ENCODE measurements at regions not wholly inside any gene's neighbourhood (a gene's known extent, or its start where the extent isn't known, plus 50 kb on each side); places are given as distances from the start of the nearest gene placed in this dataset.

DNA sequence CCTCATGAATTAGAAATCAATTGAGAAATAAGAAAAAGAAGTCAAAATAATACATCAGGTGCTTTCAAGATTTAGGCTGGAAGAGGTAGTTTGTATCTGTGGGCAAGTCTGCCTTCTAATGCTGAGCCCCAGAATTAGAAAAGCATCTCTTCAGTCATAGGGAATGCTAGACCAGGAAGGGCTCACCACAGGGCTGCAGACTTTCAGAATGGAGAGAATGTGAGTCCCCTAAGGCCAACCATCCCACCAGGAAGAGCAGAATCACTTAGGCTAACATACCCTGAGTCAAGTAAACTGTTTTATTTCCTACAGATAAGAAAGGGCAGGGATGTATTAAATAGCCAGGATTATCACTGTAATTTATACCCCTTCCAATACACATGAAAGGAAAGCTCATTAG, 510.2 kb downstream of the RNF144B start:
- Histone ChIP-seq H2AFZ (ENCODE audit: low read length) (no peak overlapping the region), H3K4me3 (ENCODE audit: low read length) (no peak overlapping the region), H3F3A (ENCODE audit: low read length, unreplicated experiment) (no peaks in the 10 kb centered on the region), H3K4me1 (ENCODE audit: insufficient read depth, low read length) (no peaks in the 10 kb centered on the region), H3K9me2 (replicated peaks; ENCODE audit: low read length) (no peaks in the 10 kb centered on the region), H3K27ac (ENCODE audit: low read length) (no peak overlapping the region), H3K27me3 (ENCODE audit: low read length) (peaks cover 68% of the 10 kb centered on the region), H3K9ac (ENCODE audit: low read length) (no peak overlapping the region), H3K36me3 (ENCODE audit: low read depth, low read length) (no peaks in the 10 kb centered on the region), H3K4me2 (ENCODE audit: low read length) (no peak overlapping the region), H3K79me2 (ENCODE audit: low read length) (no peaks in the 10 kb centered on the region), H3K9me3 (ENCODE audit: low read length) (no peaks in the 10 kb centered on the region), H4K20me1 (ENCODE audit: low read length) (no peaks in the 10 kb centered on the region)
- POLR2A ChIA-PET (ENCODE audit: unreplicated experiment) = no interaction called here
- no peak for DNase-seq
- no peak for ATAC-seq
- CTCF ChIA-PET = no interaction called here
- TF ChIP-seq EZH2 (IDR thresholded peaks at IDR 0.05; ENCODE audit: low read length, unreplicated experiment) (no peak), EZH2phosphoT487 (IDR thresholded peaks at IDR 0.05; ENCODE audit: borderline replicate concordance, low read length) (no peak)
- TF ChIP-seq, protein P1, sequence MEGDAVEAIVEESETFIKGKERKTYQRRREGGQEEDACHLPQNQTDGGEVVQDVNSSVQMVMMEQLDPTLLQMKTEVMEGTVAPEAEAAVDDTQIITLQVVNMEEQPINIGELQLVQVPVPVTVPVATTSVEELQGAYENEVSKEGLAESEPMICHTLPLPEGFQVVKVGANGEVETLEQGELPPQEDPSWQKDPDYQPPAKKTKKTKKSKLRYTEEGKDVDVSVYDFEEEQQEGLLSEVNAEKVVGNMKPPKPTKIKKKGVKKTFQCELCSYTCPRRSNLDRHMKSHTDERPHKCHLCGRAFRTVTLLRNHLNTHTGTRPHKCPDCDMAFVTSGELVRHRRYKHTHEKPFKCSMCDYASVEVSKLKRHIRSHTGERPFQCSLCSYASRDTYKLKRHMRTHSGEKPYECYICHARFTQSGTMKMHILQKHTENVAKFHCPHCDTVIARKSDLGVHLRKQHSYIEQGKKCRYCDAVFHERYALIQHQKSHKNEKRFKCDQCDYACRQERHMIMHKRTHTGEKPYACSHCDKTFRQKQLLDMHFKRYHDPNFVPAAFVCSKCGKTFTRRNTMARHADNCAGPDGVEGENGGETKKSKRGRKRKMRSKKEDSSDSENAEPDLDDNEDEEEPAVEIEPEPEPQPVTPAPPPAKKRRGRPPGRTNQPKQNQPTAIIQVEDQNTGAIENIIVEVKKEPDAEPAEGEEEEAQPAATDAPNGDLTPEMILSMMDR (conservative IDR thresholded peaks at IDR 0.05; ENCODE audit: low read depth, low read length) = no peak
- intact Hi-C loops (cut with micrococcal nuclease) = no loop called here
- BruUV-seq (replicated peaks) = no TSS peak

DNA sequence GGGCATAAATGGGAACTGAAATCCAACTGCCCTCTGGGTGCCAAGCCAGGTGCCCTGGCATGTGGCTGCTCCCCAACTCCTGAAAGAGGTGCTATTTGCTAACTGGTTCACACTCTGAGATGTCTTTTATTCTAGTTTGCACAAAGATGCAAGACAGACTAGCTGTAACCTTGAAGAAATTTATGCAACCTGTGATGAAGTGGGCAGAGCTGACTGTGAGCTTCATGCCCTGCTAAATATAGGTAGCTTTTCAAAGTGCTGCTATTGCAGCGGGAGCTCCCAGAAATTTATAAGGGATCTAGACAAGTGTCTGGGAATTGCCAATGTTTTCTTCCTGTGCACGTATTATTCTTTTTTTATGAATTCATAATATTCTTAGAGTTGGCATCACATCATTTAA, 517.5 kb downstream of the RNF144B start:
- H3K9me3 ChIP-seq (ENCODE audit: low read length) = no peaks in the 10 kb centered on the region
- H2AFZ ChIP-seq (ENCODE audit: low read length) = no peak overlapping the region
- CTCF ChIA-PET = no interaction called here
- H3K27ac ChIP-seq (ENCODE audit: low read length) = no peak overlapping the region
- no peak overlapping the region for H3K4me3 ChIP-seq (ENCODE audit: low read length)
- no peaks in the 10 kb centered on the region for H3K9me2 ChIP-seq (replicated peaks; ENCODE audit: low read length)
- H3K4me1 ChIP-seq (ENCODE audit: insufficient read depth, low read length) = no peaks in the 10 kb centered on the region
- intact Hi-C loops (cut with micrococcal nuclease) = no loop called here
- no peaks in the 10 kb centered on the region for H3F3A ChIP-seq (ENCODE audit: low read length, unreplicated experiment)
- DNase-seq = no peak
- H3K4me2 ChIP-seq (ENCODE audit: low read length) = no peak overlapping the region
- ATAC-seq = no peak
- no peaks in the 10 kb centered on the region for H4K20me1 ChIP-seq (ENCODE audit: low read length)
- H3K79me2 ChIP-seq (ENCODE audit: low read length) = no peaks in the 10 kb centered on the region
- POLR2A ChIA-PET (ENCODE audit: unreplicated experiment) = no interaction called here
- BruUV-seq (replicated peaks) = no TSS peak
- H3K9ac ChIP-seq (ENCODE audit: low read length) = no peak overlapping the region
- H3K36me3 ChIP-seq (ENCODE audit: low read depth, low read length) = no peaks in the 10 kb centered on the region
- TF ChIP-seq, protein P1 (conservative IDR thresholded peaks at IDR 0.05; ENCODE audit: low read depth, low read length) = no peak
- TF ChIP-seq EZH2 (IDR thresholded peaks at IDR 0.05; ENCODE audit: low read length, unreplicated experiment) (no peak), EZH2phosphoT487 (IDR thresholded peaks at IDR 0.05; ENCODE audit: borderline replicate concordance, low read length) (no peak)
- H3K27me3 ChIP-seq (ENCODE audit: low read length) = peaks cover 76% of the 10 kb centered on the region

GRCh38 chr6:18920701-18921100, 533.6 kb downstream of the RNF144B start:
- Histone ChIP-seq H3K9me3 (ENCODE audit: low read length) (no peaks in the 10 kb centered on the region), H3K36me3 (ENCODE audit: low read depth, low read length) (no peaks in the 10 kb centered on the region), H3K4me2 (ENCODE audit: low read length) (no peak overlapping the region), H4K20me1 (ENCODE audit: low read length) (no peaks in the 10 kb centered on the region), H3K4me1 (ENCODE audit: insufficient read depth, low read length) (no peaks in the 10 kb centered on the region), H3K9me2 (replicated peaks; ENCODE audit: low read length) (no peaks in the 10 kb centered on the region), H3K4me3 (ENCODE audit: low read length) (no peak overlapping the region), H2AFZ (ENCODE audit: low read length) (no peak overlapping the region), H3K27ac (ENCODE audit: low read length) (no peak overlapping the region), H3K27me3 (ENCODE audit: low read length) (peaks cover 81% of the 10 kb centered on the region), H3K79me2 (ENCODE audit: low read length) (no peaks in the 10 kb centered on the region), H3F3A (ENCODE audit: low read length, unreplicated experiment) (no peaks in the 10 kb centered on the region), H3K9ac (ENCODE audit: low read length) (no peak overlapping the region)
- BruUV-seq (replicated peaks) = no TSS peak
- ATAC-seq (no peak), DNase-seq (no peak)
- intact Hi-C loops (cut with micrococcal nuclease) = no loop called here
- ChIA-PET CTCF (no interaction called here), POLR2A (ENCODE audit: unreplicated experiment) (no interaction called here)
- TF ChIP-seq EZH2phosphoT487 (IDR thresholded peaks at IDR 0.05; ENCODE audit: borderline replicate concordance, low read length) (no peak), EZH2 (IDR thresholded peaks at IDR 0.05; ENCODE audit: low read length, unreplicated experiment) (no peak)
- TF ChIP-seq, protein P1 (conservative IDR thresholded peaks at IDR 0.05; ENCODE audit: low read depth, low read length) = no peak

All from PC-3 (cell line).